ENCODE measurements at regions not wholly inside any gene's neighbourhood (a gene's known extent, or its start where the extent isn't known, plus 50 kb on each side); places are given as distances from the start of the nearest gene placed in this dataset.

- H3K4me3 Mint-ChIP-seq, result no peak overlapping the region
- DNase-seq (no peak), ATAC-seq (ENCODE audit: low read depth) (no peak)
- Histone ChIP-seq H3K9me3 (ENCODE audit: control extremely low read depth in 1 of 3, control insufficient read depth in 2 of 3, insufficient read depth in 1 of 3, low read length in 2 of 3) (no peaks in the 10 kb centered on the region), H3K4me3 (ENCODE audit: control extremely low read depth in 1 of 5, extremely low read depth in 1 of 5, insufficient read depth in 1 of 5, low read depth in 2 of 5, low read length in 4 of 5) (no peak overlapping the region), H3K27me3 (replicated peaks in 1 of 4; ENCODE audit: control extremely low read depth in 1 of 4, control insufficient read depth in 3 of 4, insufficient read depth in 4 of 4, low read length in 3 of 4) (peaks cover 0 to 3% (median 0%) of the 10 kb centered on the region in 4 experiments), H3K36me3 (replicated peaks in 1 of 2; ENCODE audit: control extremely low read depth in 1 of 2, control insufficient read depth in 1 of 2, extremely low read depth in 1 of 2, insufficient read depth in 2 of 2, low read length in 1 of 2) (no peaks in the 10 kb centered on the region), H3K27ac (ENCODE audit: low read length in 2 of 2) (no peak overlapping the region), H3K79me2 (ENCODE audit: control insufficient read depth, insufficient read depth, low read length) (no peaks in the 10 kb centered on the region), H4K20me1 (ENCODE audit: control insufficient read depth, insufficient read depth, low read length, poor library complexity, severe bottlenecking) (no peaks in the 10 kb centered on the region), H3K4me2 (replicated peaks; ENCODE audit: low read depth, low read length, poor library complexity, severe bottlenecking) (no peak overlapping the region), H2AFZ (ENCODE audit: insufficient read depth, low read depth, low read length, poor library complexity, severe bottlenecking) (no peak overlapping the region), H3K4me1 (ENCODE audit: control insufficient read depth in 2 of 2, insufficient read depth in 2 of 2, low read length in 2 of 2) (no peaks in the 10 kb centered on the region), H3K9ac (ENCODE audit: low read length) (no peak overlapping the region)
- H3K4me1 Mint-ChIP-seq, result no peaks in the 10 kb centered on the region
- no peaks in the 10 kb centered on the region for H3K9me3 Mint-ChIP-seq (ENCODE audit: insufficient read depth)
- ChIA-PET POLR2A (no interaction called here), CTCF (no interaction called here)
- no peak overlapping the region for H3K27ac Mint-ChIP-seq
- TF ChIP-seq EZH2 (IDR thresholded peaks at IDR 0.05; ENCODE audit: borderline replicate concordance, insufficient read depth, low read depth, low read length, poor library complexity, severe bottlenecking) (no peak), CTCF (IDR thresholded peaks at IDR 0.05) (no peak)
- 88% methylated on average over 4 of the region's 6 CpGs for WGBS (ENCODE audit: insufficient coverage)
- H3K27me3 Mint-ChIP-seq, result no peaks in the 10 kb centered on the region
- intact Hi-C loops (cut with micrococcal nuclease), result no loop called here
These were observed 106.5 kb downstream of the COPRS start for GRCh38 chr17:31752584-31752983.

GRCh38 chr17:31750578-31750977 lies 108.5 kb downstream of the COPRS start:
- Histone ChIP-seq H3K9ac (ENCODE audit: low read length) (no peak overlapping the region), H3K27me3 (replicated peaks in 1 of 4; ENCODE audit: control extremely low read depth in 1 of 4, control insufficient read depth in 3 of 4, insufficient read depth in 4 of 4, low read length in 3 of 4) (no peaks in the 10 kb centered on the region), H3K9me3 (ENCODE audit: control extremely low read depth in 1 of 3, control insufficient read depth in 2 of 3, insufficient read depth in 1 of 3, low read length in 2 of 3) (no peaks in the 10 kb centered on the region), H3K4me3 (ENCODE audit: control extremely low read depth in 1 of 5, extremely low read depth in 1 of 5, insufficient read depth in 1 of 5, low read depth in 2 of 5, low read length in 4 of 5) (no peak overlapping the region), H4K20me1 (ENCODE audit: control insufficient read depth, insufficient read depth, low read length, poor library complexity, severe bottlenecking) (no peaks in the 10 kb centered on the region), H3K4me2 (replicated peaks; ENCODE audit: low read depth, low read length, poor library complexity, severe bottlenecking) (no peak overlapping the region), H3K27ac (ENCODE audit: low read length in 2 of 2) (no peak overlapping the region), H2AFZ (ENCODE audit: insufficient read depth, low read depth, low read length, poor library complexity, severe bottlenecking) (no peak overlapping the region), H3K36me3 (replicated peaks in 1 of 2; ENCODE audit: control extremely low read depth in 1 of 2, control insufficient read depth in 1 of 2, extremely low read depth in 1 of 2, insufficient read depth in 2 of 2, low read length in 1 of 2) (no peaks in the 10 kb centered on the region), H3K79me2 (ENCODE audit: control insufficient read depth, insufficient read depth, low read length) (no peaks in the 10 kb centered on the region), H3K4me1 (ENCODE audit: control insufficient read depth in 2 of 2, insufficient read depth in 2 of 2, low read length in 2 of 2) (no peaks in the 10 kb centered on the region)
- intact Hi-C loops (cut with micrococcal nuclease), result no loop called here
- CTCF ChIA-PET, result no interaction called here
- DNase-seq (no peak), ATAC-seq (ENCODE audit: low read depth) (no peak)
- TF ChIP-seq CTCF (IDR thresholded peaks at IDR 0.05) (no peak), EZH2 (IDR thresholded peaks at IDR 0.05; ENCODE audit: borderline replicate concordance, insufficient read depth, low read depth, low read length, poor library complexity, severe bottlenecking) (no peak)
- Mint-ChIP-seq H3K4me1 (no peaks in the 10 kb centered on the region), H3K27me3 (peaks cover 4% of the 10 kb centered on the region), H3K4me3 (no peak overlapping the region), H3K27ac (no peak overlapping the region), H3K9me3 (ENCODE audit: insufficient read depth) (no peaks in the 10 kb centered on the region)
- 100% methylated on average over 1 of the region's 3 CpGs for WGBS (ENCODE audit: insufficient coverage)
- POLR2A ChIA-PET, result interaction anchor here (0.6 kb wide), 1 partner anchor 393 kb away, joined by 3 read pairs; no protein-coding TSS in a partner anchor
